ENCODE measurements at regions not wholly inside any gene's neighbourhood (a gene's known extent, or its start where the extent isn't known, plus 50 kb on each side); places are given as distances from the start of the nearest gene placed in this dataset.
"Not testable (repeated sequence)": the region's sequence is repeated elsewhere in the genome, so short reads cannot be mapped to it uniquely, and the experiment has no call there.

DNA sequence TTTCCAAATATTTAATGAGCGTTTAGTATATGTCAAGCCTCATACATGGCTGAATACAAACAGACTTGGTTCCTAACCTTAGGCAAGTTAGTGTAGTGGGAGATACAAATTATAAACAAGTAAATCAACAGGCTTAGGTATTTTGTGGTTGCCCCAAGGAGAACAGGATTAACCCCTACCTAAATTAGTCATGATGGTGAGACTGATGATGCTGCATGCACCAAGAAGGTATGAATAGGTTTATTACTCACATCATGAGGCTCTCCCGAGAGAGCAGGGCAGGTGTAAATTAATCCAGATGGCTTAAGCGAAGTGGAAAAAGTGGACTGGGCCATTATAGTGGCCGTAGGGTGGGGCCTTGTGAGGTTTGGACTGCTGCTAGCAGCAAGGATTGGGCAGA is 118.1 kb upstream of the GCFC2 start:
- TF ChIP-seq POLR2A (IDR thresholded peaks at IDR 0.05) = no peak
- TF ChIP-seq, protein P1, sequence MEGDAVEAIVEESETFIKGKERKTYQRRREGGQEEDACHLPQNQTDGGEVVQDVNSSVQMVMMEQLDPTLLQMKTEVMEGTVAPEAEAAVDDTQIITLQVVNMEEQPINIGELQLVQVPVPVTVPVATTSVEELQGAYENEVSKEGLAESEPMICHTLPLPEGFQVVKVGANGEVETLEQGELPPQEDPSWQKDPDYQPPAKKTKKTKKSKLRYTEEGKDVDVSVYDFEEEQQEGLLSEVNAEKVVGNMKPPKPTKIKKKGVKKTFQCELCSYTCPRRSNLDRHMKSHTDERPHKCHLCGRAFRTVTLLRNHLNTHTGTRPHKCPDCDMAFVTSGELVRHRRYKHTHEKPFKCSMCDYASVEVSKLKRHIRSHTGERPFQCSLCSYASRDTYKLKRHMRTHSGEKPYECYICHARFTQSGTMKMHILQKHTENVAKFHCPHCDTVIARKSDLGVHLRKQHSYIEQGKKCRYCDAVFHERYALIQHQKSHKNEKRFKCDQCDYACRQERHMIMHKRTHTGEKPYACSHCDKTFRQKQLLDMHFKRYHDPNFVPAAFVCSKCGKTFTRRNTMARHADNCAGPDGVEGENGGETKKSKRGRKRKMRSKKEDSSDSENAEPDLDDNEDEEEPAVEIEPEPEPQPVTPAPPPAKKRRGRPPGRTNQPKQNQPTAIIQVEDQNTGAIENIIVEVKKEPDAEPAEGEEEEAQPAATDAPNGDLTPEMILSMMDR (IDR thresholded peaks at IDR 0.05 in 4 of 5, conservative IDR thresholded peaks at IDR 0.05 in 1 of 5) = no peak
- in situ Hi-C loops (cut with MboI; ENCODE audit: low sequenced_read_pairs in 4 of 4) = no loop called here
- DNase-seq (no peak), ATAC-seq (no peak)
- Histone ChIP-seq H3K27ac (no peak overlapping the region), H3K4me1 (no peaks in the 10 kb centered on the region), H3K4me3 (no peak overlapping the region), H3K27me3 (no peaks in the 10 kb centered on the region), H3K36me3 (no peaks in the 10 kb centered on the region), H3K9me3 (no peaks in the 10 kb centered on the region)
- intact Hi-C loops (cut with DNase I; ENCODE audit: low total_unique reads) = no loop called here

DNA sequence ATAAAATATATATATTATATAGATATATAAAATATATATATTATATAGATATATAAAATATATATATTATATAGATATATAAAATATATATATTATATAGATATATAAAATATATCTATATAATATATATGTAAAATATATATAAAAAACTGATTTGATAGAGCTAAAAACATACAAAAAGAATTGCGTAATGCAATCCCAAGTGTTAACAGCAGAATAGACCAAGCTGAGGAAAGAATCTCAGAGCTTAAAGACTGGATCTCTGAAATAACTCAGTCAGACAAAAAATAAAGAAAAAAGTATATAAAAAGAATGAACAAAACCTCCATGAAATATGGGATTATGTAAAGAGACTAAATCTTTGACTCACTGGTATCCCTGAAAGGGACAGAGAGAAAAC is 112.8 kb upstream of the GCFC2 start:
- H3K36me3 ChIP-seq; in situ Hi-C loops (cut with MboI; ENCODE audit: low sequenced_read_pairs in 4 of 4); H3K4me1 ChIP-seq; DNase-seq; H3K27ac ChIP-seq; H3K4me3 ChIP-seq; ATAC-seq; H3K27me3 ChIP-seq; intact Hi-C loops (cut with DNase I; ENCODE audit: low total_unique reads); H3K9me3 ChIP-seq: not testable (repeated sequence)

DNA sequence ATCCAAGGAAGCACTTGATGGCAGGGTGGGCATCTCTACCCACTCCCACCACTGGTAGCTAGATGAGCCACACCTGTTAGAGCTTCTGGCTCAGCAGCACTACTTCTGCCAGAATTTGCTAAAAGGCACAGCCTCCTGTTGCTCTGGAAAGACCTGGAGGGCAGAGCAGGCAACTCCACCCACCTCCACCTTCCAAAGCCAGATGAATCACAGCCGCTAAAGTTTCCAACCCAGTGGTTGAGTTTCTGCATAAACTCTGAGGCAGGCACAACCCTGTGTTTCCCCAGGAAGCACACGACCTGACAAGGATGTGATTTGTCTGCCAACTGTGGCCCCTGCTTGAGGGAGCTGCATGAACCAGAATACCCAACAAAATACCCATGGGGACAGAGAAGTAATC is 111.6 kb upstream of the GCFC2 start:
- Histone ChIP-seq H3K4me1 (no peaks in the 10 kb centered on the region), H3K9me3 (no peaks in the 10 kb centered on the region), H3K27me3 (no peaks in the 10 kb centered on the region), H3K36me3 (no peaks in the 10 kb centered on the region), H3K4me3 (no peak overlapping the region), H3K27ac (no peak overlapping the region)
- in situ Hi-C loops (cut with MboI; ENCODE audit: low sequenced_read_pairs in 4 of 4) = no loop called here
- DNase-seq = no peak
- no peak for TF ChIP-seq POLR2A (IDR thresholded peaks at IDR 0.05)
- TF ChIP-seq, protein P1 (IDR thresholded peaks at IDR 0.05 in 4 of 5, conservative IDR thresholded peaks at IDR 0.05 in 1 of 5) = no peak
- intact Hi-C loops (cut with DNase I; ENCODE audit: low total_unique reads) = no loop called here
- no peak for ATAC-seq

DNA sequence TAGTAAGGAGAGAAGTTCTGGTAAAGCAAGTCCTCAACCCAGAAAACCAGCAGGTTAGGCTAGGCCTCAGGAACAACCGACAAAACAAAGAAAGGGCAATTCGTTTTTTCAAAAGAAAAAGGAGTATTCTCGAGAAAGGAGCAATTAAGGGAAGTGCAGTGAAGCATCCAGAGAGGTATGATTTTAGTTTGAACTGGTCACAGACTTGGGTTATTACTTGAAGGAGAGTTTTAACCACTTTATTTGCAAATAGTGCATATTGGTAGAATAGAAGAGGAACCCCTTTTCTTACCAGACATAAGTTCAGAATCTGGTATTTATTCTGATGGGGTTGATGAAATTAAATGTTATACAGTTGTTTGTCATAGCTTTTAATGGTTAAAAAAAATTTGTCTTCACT is 110.0 kb upstream of the GCFC2 start:
- DNase-seq = no peak
- TF ChIP-seq, protein P1 (IDR thresholded peaks at IDR 0.05 in 4 of 5, conservative IDR thresholded peaks at IDR 0.05 in 1 of 5) = no peak
- H3K4me1 ChIP-seq = no peaks in the 10 kb centered on the region
- no peaks in the 10 kb centered on the region for H3K36me3 ChIP-seq
- ATAC-seq = no peak
- no peak overlapping the region for H3K4me3 ChIP-seq
- H3K27ac ChIP-seq = no peak overlapping the region
- H3K27me3 ChIP-seq = no peaks in the 10 kb centered on the region
- intact Hi-C loops (cut with DNase I; ENCODE audit: low total_unique reads) (no loop called here), in situ Hi-C loops (cut with MboI; ENCODE audit: low sequenced_read_pairs in 4 of 4) (no loop called here)
- H3K9me3 ChIP-seq = no peaks in the 10 kb centered on the region

DNA sequence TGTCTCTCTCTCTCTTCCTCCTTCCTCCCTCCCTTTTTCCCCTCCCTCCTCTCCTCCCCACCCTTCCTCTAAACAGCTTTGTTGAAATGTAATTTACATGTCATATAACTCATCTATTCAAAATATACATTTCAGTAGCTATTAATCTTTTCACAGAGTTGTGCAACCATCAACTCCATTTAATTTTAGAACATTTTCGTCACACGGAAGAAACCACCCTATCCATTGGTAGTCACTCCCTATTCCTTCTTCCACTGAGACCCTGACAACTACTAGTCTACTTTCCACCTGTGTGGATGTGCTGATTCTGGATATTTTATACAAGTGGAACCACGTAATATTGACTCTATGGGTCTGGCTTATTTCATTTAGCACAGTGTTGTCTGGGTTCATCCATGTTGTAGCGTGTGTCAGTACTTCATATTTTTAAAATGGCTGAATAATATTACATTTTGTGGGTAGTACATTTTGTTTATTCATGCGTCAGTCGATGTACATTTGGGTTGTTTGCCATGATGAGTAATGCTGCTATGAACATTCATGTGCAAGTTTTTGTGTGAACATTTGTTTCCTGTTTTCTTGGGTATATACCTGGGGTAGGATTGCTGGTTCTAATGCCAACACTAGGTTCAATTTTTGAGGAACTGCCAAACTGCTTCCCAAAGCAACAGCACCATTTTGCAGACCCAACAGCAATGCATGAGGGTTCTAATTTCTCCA is 100.1 kb upstream of the GCFC2 start:
- peaks cover 4 to 6% of the 10 kb centered on the region in 2 donors for H3K4me1 ChIP-seq
- H3K4me3 ChIP-seq = no peak overlapping the region
- H3K36me3 ChIP-seq = no peaks in the 10 kb centered on the region
- no peaks in the 10 kb centered on the region for H3K27me3 ChIP-seq
- TF ChIP-seq, protein P1 (IDR thresholded peaks at IDR 0.05 in 4 of 5, conservative IDR thresholded peaks at IDR 0.05 in 1 of 5) = no peak
- no peak for TF ChIP-seq POLR2A (IDR thresholded peaks at IDR 0.05)
- in situ Hi-C loops (cut with MboI; ENCODE audit: low sequenced_read_pairs in 4 of 4) = no loop called here
- no peak overlapping the region for H3K27ac ChIP-seq
- H3K9me3 ChIP-seq = no peaks in the 10 kb centered on the region
- DNase-seq = no peak
- ATAC-seq = no peak
- intact Hi-C loops (cut with DNase I; ENCODE audit: low total_unique reads) = no loop called here
